Parathyroid adenoma (tissue), 2 donors: ENCODE measurements at regions not wholly inside any gene's neighbourhood (a gene's known extent, or its start where the extent isn't known, plus 50 kb on each side); places are given as distances from the start of the nearest gene placed in this dataset.

Source experiments
- H2AFZ ChIP-seq: fragments of 300-600 bp; sonication (generic); one replicate; pipeline ENCODE4 v1.7.0; 2017; ENCODE audit warnings: antibody characterized with exemption, mild to moderate bottlenecking
- H3K27ac ChIP-seq: fragments of 300-600 bp; sonication (generic); one replicate; pipeline ENCODE4 v1.7.0; 2017
- H3K27me3 ChIP-seq: fragments of 300-600 bp; sonication (generic); one replicate; pipeline ENCODE4 v1.7.0; 2017; ENCODE audit warnings: low read length; ENCODE audit not compliant: control insufficient read depth, insufficient read depth
- H3K36me3 ChIP-seq: fragments of 300-600 bp; sonication (generic); one replicate; pipeline ENCODE4 v1.7.0; 2017; ENCODE audit warnings: low read length; ENCODE audit not compliant: control insufficient read depth, insufficient read depth
- H3K4me1 ChIP-seq: fragments of 300-600 bp; sonication (generic); one replicate; pipeline ENCODE4 v1.7.0; 2017; ENCODE audit warnings: control low read depth
- H3K4me2 ChIP-seq: fragments of 300-600 bp; sonication (generic); one replicate; pipeline ENCODE4 v1.7.0; 2017; ENCODE audit warnings: low read length
- H3K4me3 ChIP-seq: fragments of 300-600 bp; sonication (generic); one replicate; pipeline ENCODE4 v1.7.0; 2017; ENCODE audit warnings: low read depth, low read length
- H3K79me2 ChIP-seq: fragments of 300-600 bp; sonication (generic); one replicate; pipeline ENCODE4 v1.7.0; 2017; ENCODE audit warnings: control low read depth
- H3K9ac ChIP-seq: fragments of 300-600 bp; sonication (generic); one replicate; pipeline ENCODE4 v1.7.0; 2017; ENCODE audit warnings: mild to moderate bottlenecking
- H3K9me3 ChIP-seq: fragments of 300-600 bp; sonication (generic); one replicate; pipeline ENCODE4 v1.7.0; 2017; ENCODE audit warnings: low read length; ENCODE audit not compliant: control insufficient read depth
- CTCF ChIP-seq: fragments of 300-600 bp; sonication (generic); IDR thresholded peaks from one replicate; pipeline ENCODE4 v1.7.0; 2017; ENCODE audit warnings: antibody characterized with exemption, mild to moderate bottlenecking
- donor health status: primary hyperparathyroidism.

GRCh38 chr20:6499566-6499965 lies 267.9 kb upstream of the BMP2 start:
- H3K4me2 ChIP-seq: no peak overlapping the region
- H3K27me3 ChIP-seq: no peaks in the 10 kb centered on the region
- H3K9ac ChIP-seq: no peak overlapping the region
- H3K36me3 ChIP-seq: no peaks in the 10 kb centered on the region
- no peaks in the 10 kb centered on the region for H3K9me3 ChIP-seq
- no peaks in the 10 kb centered on the region for H3K79me2 ChIP-seq
- H3K4me3 ChIP-seq: no peak overlapping the region
- no peaks in the 10 kb centered on the region for H3K4me1 ChIP-seq
- no peak for TF ChIP-seq CTCF
- no peak overlapping the region for H3K27ac ChIP-seq
- no peak overlapping the region for H2AFZ ChIP-seq

GRCh38 chr20:6496874-6497273 lies 270.6 kb upstream of the BMP2 start:
- Histone ChIP-seq H2AFZ (no peak overlapping the region), H3K79me2 (no peaks in the 10 kb centered on the region), H3K36me3 (no peaks in the 10 kb centered on the region), H3K27ac (no peak overlapping the region), H3K9ac (no peak overlapping the region), H3K9me3 (no peaks in the 10 kb centered on the region), H3K4me2 (no peak overlapping the region), H3K4me1 (no peaks in the 10 kb centered on the region), H3K27me3 (no peaks in the 10 kb centered on the region), H3K4me3 (no peak overlapping the region)
- TF ChIP-seq CTCF: no peak

DNA sequence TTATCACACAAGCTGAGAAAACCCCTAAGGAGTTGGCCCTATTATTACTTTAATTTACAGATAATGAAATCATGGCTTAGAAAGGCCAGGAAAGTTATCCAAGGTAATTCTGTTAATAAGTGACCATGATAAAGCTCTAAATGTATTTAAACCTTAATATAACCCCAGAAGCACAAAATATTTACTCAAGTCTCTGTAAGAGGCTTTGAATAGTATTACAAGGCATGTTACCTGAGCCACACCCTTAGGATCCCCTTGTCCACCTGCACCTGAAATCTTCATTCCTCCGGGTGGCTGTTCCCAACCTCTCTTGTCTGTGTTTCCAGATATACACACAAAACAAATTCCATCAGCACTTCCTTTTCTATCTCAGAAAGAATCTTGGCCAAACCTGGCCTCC lies 271.6 kb upstream of the BMP2 start:
- Histone ChIP-seq H3K4me3 (no peak overlapping the region), H3K36me3 (no peaks in the 10 kb centered on the region), H3K27ac (no peak overlapping the region), H2AFZ (no peak overlapping the region), H3K27me3 (no peaks in the 10 kb centered on the region), H3K4me2 (no peak overlapping the region), H3K79me2 (no peaks in the 10 kb centered on the region), H3K9ac (no peak overlapping the region), H3K4me1 (no peaks in the 10 kb centered on the region), H3K9me3 (no peaks in the 10 kb centered on the region)
- TF ChIP-seq CTCF: no peak

DNA sequence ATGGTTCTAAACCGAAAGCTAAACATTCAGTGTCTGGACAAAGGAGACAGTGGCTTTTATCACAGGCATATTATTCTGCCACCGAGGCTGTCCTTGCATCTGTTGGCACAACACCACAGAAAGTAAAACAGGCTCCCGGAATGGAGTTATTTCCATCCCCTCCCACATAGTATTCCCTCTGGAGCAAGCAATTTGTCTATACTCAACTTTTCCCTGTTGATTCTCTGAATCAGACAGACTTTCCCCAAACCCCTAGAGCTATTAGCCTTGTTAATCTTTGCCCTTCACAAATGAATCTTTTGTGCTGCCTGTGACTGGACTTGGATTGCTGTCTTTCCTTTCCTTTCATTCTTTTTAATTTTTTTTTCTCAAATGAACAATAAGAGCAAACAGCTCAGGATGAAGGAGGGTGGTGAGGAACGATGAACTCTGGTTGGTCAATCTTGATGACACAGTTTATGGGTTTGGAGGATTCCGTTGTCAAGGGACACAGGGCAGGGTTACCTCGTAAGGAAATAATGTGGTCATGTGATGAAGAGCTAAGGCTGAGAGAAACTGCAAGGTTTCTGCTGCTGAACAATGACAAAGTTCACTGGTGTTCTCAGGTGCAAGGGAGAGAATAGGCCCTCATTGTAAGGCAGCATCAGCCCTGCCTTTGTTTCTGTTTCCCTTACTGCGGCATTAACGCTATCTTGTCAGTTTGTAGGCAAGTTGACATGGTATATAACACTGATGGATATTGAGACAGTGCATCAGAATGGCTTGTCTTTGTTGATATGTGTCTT lies 275.0 kb upstream of the BMP2 start:
- no peaks in the 10 kb centered on the region for H3K36me3 ChIP-seq
- H3K4me3 ChIP-seq: no peak overlapping the region
- no peaks in the 10 kb centered on the region for H3K27me3 ChIP-seq
- TF ChIP-seq CTCF: no peak
- no peaks in the 10 kb centered on the region for H3K79me2 ChIP-seq
- no peak overlapping the region for H3K4me2 ChIP-seq
- H2AFZ ChIP-seq: no peak overlapping the region
- no peak overlapping the region for H3K27ac ChIP-seq
- no peaks in the 10 kb centered on the region for H3K4me1 ChIP-seq
- H3K9me3 ChIP-seq: no peaks in the 10 kb centered on the region
- no peak overlapping the region for H3K9ac ChIP-seq

GRCh38 chr20:6490849-6491248 lies 276.6 kb upstream of the BMP2 start:
- Histone ChIP-seq H3K79me2 (no peaks in the 10 kb centered on the region), H3K4me2 (no peak overlapping the region), H3K27ac (no peak overlapping the region), H3K9ac (no peak overlapping the region), H3K27me3 (no peaks in the 10 kb centered on the region), H3K4me3 (no peak overlapping the region), H3K36me3 (no peaks in the 10 kb centered on the region), H3K4me1 (no peaks in the 10 kb centered on the region), H2AFZ (no peak overlapping the region), H3K9me3 (no peaks in the 10 kb centered on the region)
- no peak for TF ChIP-seq CTCF
